ENCODE measurements at regions not wholly inside any gene's neighbourhood (a gene's known extent, or its start where the extent isn't known, plus 50 kb on each side); places are given as distances from the start of the nearest gene placed in this dataset.

DNA sequence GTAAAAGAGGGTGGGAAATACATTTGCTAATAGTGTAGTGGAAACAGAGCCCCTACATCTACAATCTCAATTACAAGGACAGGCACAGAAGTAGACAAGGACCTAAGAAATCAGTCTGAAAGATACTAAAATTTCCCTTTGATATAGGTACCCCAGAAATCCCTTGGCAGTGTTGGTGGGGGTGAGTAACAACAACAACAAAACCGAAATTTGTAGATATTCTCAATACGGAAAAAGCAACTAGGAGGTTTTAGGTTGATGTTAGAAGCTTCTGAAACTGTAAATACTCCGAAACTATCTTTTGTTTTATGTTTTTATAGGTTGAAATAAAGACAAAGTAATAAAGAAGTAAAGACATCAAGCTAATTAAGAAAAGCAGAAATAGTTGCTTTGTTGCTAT is 323.1 kb upstream of the CBLB start:
- H3K27ac ChIP-seq: no peak overlapping the region
- TF ChIP-seq, protein P1, sequence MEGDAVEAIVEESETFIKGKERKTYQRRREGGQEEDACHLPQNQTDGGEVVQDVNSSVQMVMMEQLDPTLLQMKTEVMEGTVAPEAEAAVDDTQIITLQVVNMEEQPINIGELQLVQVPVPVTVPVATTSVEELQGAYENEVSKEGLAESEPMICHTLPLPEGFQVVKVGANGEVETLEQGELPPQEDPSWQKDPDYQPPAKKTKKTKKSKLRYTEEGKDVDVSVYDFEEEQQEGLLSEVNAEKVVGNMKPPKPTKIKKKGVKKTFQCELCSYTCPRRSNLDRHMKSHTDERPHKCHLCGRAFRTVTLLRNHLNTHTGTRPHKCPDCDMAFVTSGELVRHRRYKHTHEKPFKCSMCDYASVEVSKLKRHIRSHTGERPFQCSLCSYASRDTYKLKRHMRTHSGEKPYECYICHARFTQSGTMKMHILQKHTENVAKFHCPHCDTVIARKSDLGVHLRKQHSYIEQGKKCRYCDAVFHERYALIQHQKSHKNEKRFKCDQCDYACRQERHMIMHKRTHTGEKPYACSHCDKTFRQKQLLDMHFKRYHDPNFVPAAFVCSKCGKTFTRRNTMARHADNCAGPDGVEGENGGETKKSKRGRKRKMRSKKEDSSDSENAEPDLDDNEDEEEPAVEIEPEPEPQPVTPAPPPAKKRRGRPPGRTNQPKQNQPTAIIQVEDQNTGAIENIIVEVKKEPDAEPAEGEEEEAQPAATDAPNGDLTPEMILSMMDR (conservative IDR thresholded peaks at IDR 0.05): no peak
- no peak for TF ChIP-seq ZFX (IDR thresholded peaks at IDR 0.05)

DNA sequence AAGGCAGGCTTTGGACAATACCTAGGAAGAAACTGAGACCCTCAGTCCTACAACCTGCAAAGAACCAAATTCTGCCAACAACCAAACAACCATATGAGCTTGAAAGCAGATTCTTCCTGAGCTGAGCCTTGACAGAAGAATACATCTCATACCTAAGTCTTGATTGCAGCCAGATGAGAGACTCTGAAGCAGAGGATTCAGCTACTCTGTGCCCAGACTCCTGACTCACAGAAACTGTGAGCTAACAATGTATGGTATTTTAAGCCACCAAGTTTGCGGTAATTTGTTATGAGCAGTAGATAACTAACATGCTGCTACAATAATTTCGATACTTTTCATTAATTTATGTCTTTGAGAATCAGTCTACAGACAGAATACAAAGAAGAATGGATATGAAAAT is 325.1 kb upstream of the CBLB start:
- H3K27ac ChIP-seq: no peak overlapping the region
- TF ChIP-seq ZFX (IDR thresholded peaks at IDR 0.05): no peak
- TF ChIP-seq, protein P1 (conservative IDR thresholded peaks at IDR 0.05): no peak

DNA sequence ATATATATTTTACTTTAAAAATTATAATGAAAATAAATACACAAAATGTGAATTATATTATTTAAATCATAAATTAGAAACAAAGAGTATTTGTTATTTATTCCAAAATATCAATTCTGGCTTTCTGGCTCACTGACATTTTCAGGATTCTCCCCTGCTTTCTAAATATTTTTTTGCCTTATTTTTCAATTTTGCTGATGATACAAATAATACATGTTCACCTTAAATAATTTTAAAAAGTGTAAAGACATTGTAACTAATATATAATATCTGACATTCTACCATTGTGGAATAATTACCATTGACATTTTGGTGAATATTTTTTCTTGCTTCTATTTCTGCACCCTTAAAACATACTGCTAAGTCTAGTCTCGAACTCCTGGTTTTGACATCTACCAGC is 325.9 kb upstream of the CBLB start:
- no peak for TF ChIP-seq ZFX (IDR thresholded peaks at IDR 0.05)
- TF ChIP-seq, protein P1 (conservative IDR thresholded peaks at IDR 0.05): no peak
- H3K27ac ChIP-seq: no peak overlapping the region

DNA sequence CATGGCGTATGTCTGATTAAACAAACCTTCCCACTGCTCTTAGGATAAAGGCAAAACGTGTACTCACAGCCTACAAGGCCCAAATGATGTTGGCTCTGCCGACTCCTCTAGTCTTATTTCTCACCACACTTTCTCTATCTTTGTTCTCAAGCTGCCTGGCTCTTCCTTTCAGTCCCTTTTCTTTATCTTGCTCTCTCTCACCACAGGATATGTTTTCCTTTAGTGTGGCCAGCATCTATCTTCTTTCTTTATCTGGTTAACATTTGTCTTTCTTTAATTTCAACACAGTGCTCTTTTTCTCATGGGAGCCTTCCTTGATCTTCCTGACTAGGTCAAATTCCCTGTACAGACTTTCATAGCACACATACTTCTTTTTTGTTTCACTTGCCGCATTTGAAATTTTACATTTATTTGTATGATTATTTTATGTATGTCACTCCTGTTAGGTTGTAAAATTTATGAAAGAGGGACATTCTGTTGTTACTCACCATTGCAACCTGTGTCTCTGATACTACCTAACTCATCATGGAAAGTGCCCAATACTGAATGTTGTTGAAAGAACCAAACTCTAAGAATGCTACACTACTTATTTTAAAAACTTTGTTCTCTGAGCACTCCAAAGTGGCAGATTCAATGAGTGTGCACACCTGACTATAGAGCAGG is 328.9 kb upstream of the CBLB start:
- TF ChIP-seq, protein P1 (conservative IDR thresholded peaks at IDR 0.05): no peak
- no peak for TF ChIP-seq ZFX (IDR thresholded peaks at IDR 0.05)
- H3K27ac ChIP-seq: no peak overlapping the region

DNA sequence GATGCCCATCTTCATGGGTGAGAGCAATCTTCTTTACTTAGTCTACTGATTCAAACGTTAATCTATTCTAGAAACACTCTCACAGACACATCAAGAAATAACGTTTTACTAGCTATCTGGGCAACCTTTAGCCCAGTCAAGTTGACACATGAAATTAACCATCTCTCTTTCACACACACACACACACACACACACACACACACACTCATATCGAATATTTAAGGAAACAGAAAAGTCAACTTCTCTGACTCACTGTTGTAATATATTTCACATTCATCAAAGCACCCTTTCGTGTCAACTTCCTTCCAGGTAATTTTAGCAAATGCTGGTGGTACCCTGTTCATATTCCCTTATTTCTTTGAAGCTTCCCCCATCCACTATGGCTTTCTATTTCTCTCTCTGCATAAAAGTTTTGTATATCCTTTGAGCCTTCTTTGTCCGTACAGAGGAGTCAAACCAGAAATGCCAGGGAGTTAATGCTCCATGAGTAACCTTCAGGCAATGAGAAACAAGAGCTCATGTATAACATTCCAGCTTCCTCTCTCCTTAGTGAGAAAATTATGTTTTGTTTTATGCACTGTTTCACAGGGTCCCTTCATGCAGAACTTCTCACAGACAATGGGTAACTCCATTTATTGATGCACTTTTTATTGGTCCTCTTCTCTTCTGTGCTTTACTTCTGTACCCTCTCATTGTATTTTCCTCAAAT is 335.5 kb upstream of the CBLB start:
- H3K27ac ChIP-seq: no peak overlapping the region
- TF ChIP-seq, protein P1 (conservative IDR thresholded peaks at IDR 0.05): no peak
- no peak for TF ChIP-seq ZFX (IDR thresholded peaks at IDR 0.05)

DNA sequence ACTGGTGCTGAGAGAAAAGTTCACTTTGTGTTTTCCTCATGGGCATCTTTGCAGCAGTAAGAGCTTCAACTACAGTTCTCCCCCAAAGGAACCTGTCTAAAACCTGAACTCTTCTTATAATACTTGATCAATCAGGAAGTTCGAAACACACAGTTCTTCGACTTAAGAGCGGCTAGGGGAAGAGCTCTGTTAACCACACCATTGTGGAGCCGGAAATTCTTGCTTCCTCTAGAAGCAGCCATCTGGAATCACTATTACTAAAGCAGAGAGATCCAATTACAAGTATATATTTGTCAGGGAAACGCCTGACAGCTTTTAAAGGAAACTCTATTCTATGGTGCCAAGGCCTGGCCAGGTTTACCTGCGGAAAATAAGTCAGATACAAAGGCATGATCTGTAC is 337.3 kb upstream of the CBLB start:
- no peak overlapping the region for H3K27ac ChIP-seq
- TF ChIP-seq, protein P1 (conservative IDR thresholded peaks at IDR 0.05): no peak
- TF ChIP-seq ZFX (IDR thresholded peaks at IDR 0.05): no peak

DNA sequence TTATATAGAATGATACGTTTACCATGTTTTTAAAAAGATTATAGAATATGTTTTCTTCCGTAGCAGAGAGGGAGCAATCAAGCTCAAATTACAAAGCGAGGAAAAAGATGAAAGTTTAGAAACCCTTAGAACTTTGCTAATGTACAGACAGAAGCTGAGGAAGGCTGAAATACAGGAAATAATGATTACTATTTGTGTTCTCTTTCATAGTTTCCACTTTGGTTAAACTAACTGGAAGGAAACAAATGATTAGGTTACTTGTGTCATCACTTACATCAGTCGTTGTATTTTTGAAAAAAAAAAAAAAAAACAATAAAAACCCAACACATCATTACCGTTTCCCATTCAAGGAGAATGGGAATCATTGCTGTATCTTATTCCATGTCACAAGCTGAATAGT is 337.8 kb upstream of the CBLB start:
- no peak for TF ChIP-seq ZFX (IDR thresholded peaks at IDR 0.05)
- TF ChIP-seq, protein P1 (conservative IDR thresholded peaks at IDR 0.05): no peak
- H3K27ac ChIP-seq: no peak overlapping the region
